ENCODE measurements at regions not wholly inside any gene's neighbourhood (a gene's known extent, or its start where the extent isn't known, plus 50 kb on each side); places are given as distances from the start of the nearest gene placed in this dataset.

DNA sequence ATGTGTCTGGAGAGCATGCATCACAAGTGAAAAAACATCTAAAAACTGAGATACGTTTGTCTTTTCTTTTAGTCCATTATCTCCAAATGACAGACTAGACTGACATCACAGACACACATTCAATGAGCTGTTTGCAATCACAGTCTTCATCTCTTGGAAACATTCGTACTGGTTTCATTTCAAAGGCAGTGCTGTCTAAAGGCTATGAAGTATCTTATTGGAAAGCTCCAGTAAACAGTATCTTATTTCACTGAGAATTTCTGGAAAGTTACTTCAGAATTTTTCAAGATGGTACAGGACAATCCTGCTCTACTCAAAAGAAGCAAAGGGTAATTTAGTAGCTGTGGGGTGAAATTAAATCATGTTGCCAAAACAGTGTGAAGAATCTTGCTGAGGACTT, 53.5 kb upstream of the TNFRSF19 start:
- in situ Hi-C loops (cut with MboI; ENCODE audit: low sequenced_read_pairs): no loop called here
- WGBS, 2 experiments (ENCODE audit: extremely low coverage in 2 of 2, insufficient read length in 1 of 2): no CpG with 5 or more reads among the region's 2 CpGs
- CTCF ChIA-PET: interaction anchor here (1.2 kb wide), 1 partner anchor 10 kb away, joined by 3 read pairs; no protein-coding TSS in a partner anchor

More for the DNA sequence above, 53.5 kb upstream of the TNFRSF19 start:
- no peak overlapping the region for H4K91ac ChIP-seq (ENCODE audit: insufficient read depth, low read depth, low read length)
- H2BK5ac ChIP-seq (ENCODE audit: low read depth, low read length, poor library complexity, severe bottlenecking): no peak overlapping the region
- intact Hi-C loops (cut with micrococcal nuclease) (no loop called here), dilution Hi-C loops (cut with HindIII; ENCODE audit: low sequenced_read_pairs, unreplicated experiment) (no loop called here)
- H2AFZ ChIP-seq (replicated peaks; ENCODE audit: low read length, poor library complexity): no peak overlapping the region
- no peak overlapping the region for H3K27ac ChIP-seq (ENCODE audit: insufficient read depth, low read length)
- peak; percentile 84 for ATAC-seq (ENCODE audit: low read depth)
- H2BK15ac ChIP-seq (ENCODE audit: low read depth, low read length): no peak overlapping the region
- H3K23ac ChIP-seq (ENCODE audit: low read depth, low read length): no peak overlapping the region; the same call in 1 of the 2 replicates
- POLR2A ChIA-PET (ENCODE audit: unreplicated experiment): no interaction called here
- peak; percentile 67 for DNase-seq
- no peak overlapping the region for H2BK120ac ChIP-seq (ENCODE audit: low read depth, low read length)
- H3K36me3 ChIP-seq (ENCODE audit: control insufficient read depth, insufficient read depth, low read length): no peaks in the 10 kb centered on the region
- H3K4ac ChIP-seq (ENCODE audit: low read depth, low read length): no peak overlapping the region
- H3K4me1 ChIP-seq (ENCODE audit: control insufficient read depth, insufficient read depth, low read length): peaks cover 2% of the 10 kb centered on the region; the same call in 1 of the 2 replicates
- H3K56ac ChIP-seq (ENCODE audit: extremely low read depth, insufficient read depth, low read length): no peak overlapping the region
- no peak overlapping the region for H2AK9ac ChIP-seq (replicated peaks; ENCODE audit: low read depth, low read length, poor library complexity)
- no peaks in the 10 kb centered on the region for H3K79me1 ChIP-seq (ENCODE audit: low read depth in 1 of 2, low read length in 2 of 2)
- no peak for TF ChIP-seq MXI1 (IDR thresholded peaks at IDR 0.05; ENCODE audit: borderline replicate concordance, low read depth, low read length)
- no peak for TF ChIP-seq MAFK (IDR thresholded peaks at IDR 0.05; ENCODE audit: low read depth, low read length)
- TF ChIP-seq MAZ (IDR thresholded peaks at IDR 0.05; ENCODE audit: borderline replicate concordance, low read depth, low read length): no peak
- no peak for TF ChIP-seq RAD21 (IDR thresholded peaks at IDR 0.05; ENCODE audit: low read length)
- no peak for TF ChIP-seq POLR2A (IDR thresholded peaks at IDR 0.05; ENCODE audit: low read depth, low read length)
- TF ChIP-seq FOS (IDR thresholded peaks at IDR 0.05; ENCODE audit: low read depth, low read length): no peak
- no peak for TF ChIP-seq RFX5 (IDR thresholded peaks at IDR 0.05; ENCODE audit: low read depth, low read length)
- no peak for TF ChIP-seq ELK1 (IDR thresholded peaks at IDR 0.05; ENCODE audit: borderline replicate concordance, low read depth, low read length)
- TF ChIP-seq RCOR1 (IDR thresholded peaks at IDR 0.05; ENCODE audit: insufficient replicate concordance, low read length): no peak
- no peak for TF ChIP-seq USF2 (IDR thresholded peaks at IDR 0.05; ENCODE audit: low read depth, low read length)
- no peak for TF ChIP-seq NFE2L2 (IDR thresholded peaks at IDR 0.05; ENCODE audit: low read depth, low read length)
- no peak for TF ChIP-seq CEBPB (IDR thresholded peaks at IDR 0.05; ENCODE audit: low read depth, low read length)
- TF ChIP-seq CTCF (conservative IDR thresholded peaks at IDR 0.05; ENCODE audit: low read depth, low read length): no peak
- TF ChIP-seq BHLHE40 (IDR thresholded peaks at IDR 0.05; ENCODE audit: low read depth, low read length): no peak
- TF ChIP-seq SMC3 (IDR thresholded peaks at IDR 0.05; ENCODE audit: low read depth, low read length): no peak
- no peak for TF ChIP-seq CHD1 (IDR thresholded peaks at IDR 0.05; ENCODE audit: low read depth, low read length)
- no TSS peak for BruUV-seq (replicated peaks)
- no peak overlapping the region for H3K18ac ChIP-seq (ENCODE audit: low read depth, low read length)
- H3K27me3 ChIP-seq (ENCODE audit: control insufficient read depth, insufficient read depth, low read length): no peaks in the 10 kb centered on the region
- no peak overlapping the region for H4K8ac ChIP-seq (ENCODE audit: low read depth in 2 of 2, low read length in 2 of 2)
- H3K9ac ChIP-seq (ENCODE audit: low read depth, low read length): no peak overlapping the region
- no peak overlapping the region for H3K14ac ChIP-seq (replicated peaks; ENCODE audit: low read depth, low read length)
- peaks cover 3% of the 10 kb centered on the region for H3K9me1 ChIP-seq (ENCODE audit: insufficient read depth, low read length)
- peak overlapping the region; percentile 61; the same call in 1 of the 2 replicates for H3K4me2 ChIP-seq (ENCODE audit: low read depth, low read length)
- H3K4me3 ChIP-seq (ENCODE audit: insufficient read depth, low read depth, low read length): no peak overlapping the region
- H4K20me1 ChIP-seq (ENCODE audit: insufficient read depth, low read length): no peaks in the 10 kb centered on the region
- no peaks in the 10 kb centered on the region for H3K9me3 ChIP-seq (ENCODE audit: control insufficient read depth, insufficient read depth, low read length)
- H4K5ac ChIP-seq (ENCODE audit: low read depth, low read length): no peak overlapping the region
- H2AK5ac ChIP-seq (ENCODE audit: low read depth, low read length): no peak overlapping the region
- no peak overlapping the region for H2BK20ac ChIP-seq (ENCODE audit: low read depth, low read length)

All from IMR-90 (cell line).